ENCODE measurements at regions not wholly inside any gene's neighbourhood (a gene's known extent, or its start where the extent isn't known, plus 50 kb on each side); places are given as distances from the start of the nearest gene placed in this dataset.
A peak's percentile ranks its signal among the peaks of the same experiment; 100 is the strongest.
"Not testable (repeated sequence)": the region's sequence is repeated elsewhere in the genome, so short reads cannot be mapped to it uniquely, and the experiment has no call there.

GRCh38 chr20:53891306-53891894 is 179.0 kb downstream of the BCAS1 start:
- peak; percentile 66 for DNase-seq (ENCODE audit: low spot score)

GRCh38 chr20:53890443-53891305 is 179.7 kb downstream of the BCAS1 start:
- DNase-seq (ENCODE audit: low spot score): peak; percentile 61

DNA sequence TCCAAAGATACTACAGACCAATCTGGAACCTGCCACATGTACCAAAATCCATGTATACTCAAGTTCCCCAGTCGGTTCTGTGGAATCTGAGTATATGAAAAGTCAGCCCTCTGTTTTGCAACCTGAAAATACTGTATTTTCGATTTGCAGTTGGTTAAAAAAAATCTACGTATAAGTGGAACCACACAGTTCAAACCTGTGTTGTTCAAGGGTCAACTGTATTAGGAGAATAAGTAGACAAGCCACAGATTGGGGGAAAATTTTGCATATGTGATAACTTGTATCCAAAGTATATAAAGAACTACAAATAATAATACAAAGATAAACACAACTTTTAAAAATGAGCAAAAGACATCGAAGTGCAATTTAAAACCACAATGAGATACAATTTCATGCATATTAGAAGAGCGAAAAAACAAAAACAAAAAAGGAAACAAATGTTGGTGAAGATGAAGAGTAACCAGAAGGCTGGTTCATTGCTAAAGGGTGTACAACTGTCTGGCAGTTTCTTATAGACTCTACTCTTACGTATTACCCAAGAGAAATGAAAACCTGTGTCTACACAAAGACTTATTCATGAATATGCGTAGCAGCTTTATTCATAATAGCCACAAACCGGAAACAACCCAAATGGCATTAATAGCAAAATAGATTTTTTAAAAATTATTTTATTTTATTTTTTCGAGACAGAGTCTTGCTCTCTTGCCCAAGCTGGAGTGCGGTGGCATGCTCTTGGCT is 180.8 kb downstream of the BCAS1 start:
- DNase-seq (ENCODE audit: low spot score): no peak

GRCh38 chr20:53888951-53889350 is 181.4 kb downstream of the BCAS1 start:
- DNase-seq (ENCODE audit: low spot score): no peak

DNA sequence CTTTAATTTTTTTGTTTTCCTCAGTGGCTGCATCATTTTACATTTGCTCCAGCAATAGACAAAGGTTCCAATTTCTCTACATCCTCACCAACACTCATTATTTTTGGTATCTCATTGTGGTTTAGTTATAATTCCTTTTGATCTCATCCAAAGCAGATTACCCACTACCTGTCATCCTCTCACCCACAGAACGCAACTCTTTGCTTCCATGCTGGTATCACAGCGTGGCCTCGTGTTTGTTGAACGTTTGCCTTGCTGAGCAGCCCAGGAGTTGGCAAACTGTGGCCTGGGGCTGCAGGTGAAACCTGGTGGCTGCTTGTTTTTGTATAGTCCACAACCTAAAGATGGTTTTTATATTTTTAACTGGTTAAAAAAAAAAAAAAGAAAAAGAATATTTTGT is 181.9 kb downstream of the BCAS1 start:
- no peak for DNase-seq (ENCODE audit: low spot score)

DNA sequence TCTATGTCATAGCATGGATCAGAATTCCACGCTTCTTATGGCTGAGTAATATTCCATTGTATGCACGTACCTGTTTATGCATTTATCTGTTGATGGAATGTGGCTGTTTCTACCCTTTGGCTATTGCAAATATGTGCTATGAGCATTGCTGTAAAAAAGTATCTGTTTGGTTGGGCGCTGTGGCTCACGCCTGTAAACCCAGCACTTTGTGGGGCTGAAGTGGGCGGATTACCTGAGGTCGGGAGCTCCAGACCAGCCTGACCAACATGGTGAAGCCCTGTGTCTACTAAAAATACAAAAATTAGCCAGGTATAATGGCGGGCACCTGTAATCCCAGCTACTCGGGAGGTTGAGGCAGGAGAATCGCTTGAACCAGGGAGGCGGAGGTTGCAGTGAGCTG is 182.4 kb downstream of the BCAS1 start:
- DNase-seq (ENCODE audit: low spot score): no peak

- DNase-seq (ENCODE audit: low spot score): no peak
Observed at GRCh38 chr20:53884859-53885541, 185.4 kb downstream of the BCAS1 start.

- DNase-seq (ENCODE audit: low spot score): no peak
Observed at GRCh38 chr20:53883098-53883911, 187.1 kb downstream of the BCAS1 start.

DNA sequence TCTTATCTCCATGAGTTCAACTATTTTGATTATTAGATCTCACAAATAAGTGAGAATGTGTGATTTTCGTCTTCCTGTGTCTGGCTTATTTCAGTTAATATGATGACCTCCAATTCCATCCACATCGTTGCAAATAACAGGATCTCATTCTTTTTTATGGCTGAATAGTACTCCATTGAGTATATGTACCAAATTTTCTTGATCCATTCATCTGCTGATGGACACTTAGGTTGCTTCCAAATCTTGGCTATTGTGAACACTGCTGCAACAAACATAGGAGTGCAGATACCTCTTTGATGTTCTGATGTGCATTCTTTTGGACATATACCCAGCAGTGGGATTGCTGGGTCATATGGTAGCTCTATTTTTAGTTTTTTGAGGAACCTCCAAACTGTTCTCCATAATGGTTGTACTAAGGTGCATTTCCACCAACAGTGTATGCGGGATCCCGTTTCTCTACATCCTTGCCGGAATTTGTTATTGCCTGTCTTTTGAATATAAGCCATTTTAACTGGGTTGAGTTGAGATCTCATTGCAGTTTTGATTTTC is 187.9 kb downstream of the BCAS1 start:
- DNase-seq (ENCODE audit: low spot score): not testable (repeated sequence)

DNA sequence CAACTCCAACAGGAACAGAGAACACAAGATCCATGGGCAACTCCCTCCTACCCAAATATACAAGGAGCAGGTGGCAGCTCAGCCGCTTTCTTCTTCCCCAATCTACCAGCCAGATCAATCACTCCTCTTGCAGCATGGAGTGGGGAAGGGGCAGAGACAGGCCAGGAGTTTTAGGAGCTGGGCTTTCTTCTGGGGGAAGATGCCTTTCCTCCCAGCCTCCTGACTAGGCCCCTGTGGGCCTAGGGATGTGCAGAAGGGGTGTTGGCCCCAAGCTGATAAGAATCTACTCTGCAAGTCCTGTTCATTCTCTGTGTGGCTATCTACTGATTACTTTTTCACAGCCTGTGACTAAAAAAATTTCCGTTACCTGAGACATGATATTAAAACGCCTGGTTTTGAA is 189.0 kb downstream of the BCAS1 start:
- no peak for DNase-seq (ENCODE audit: low spot score)

- DNase-seq (ENCODE audit: low spot score): no peak
Observed at GRCh38 chr20:53880108-53880641, 190.2 kb downstream of the BCAS1 start.

DNA sequence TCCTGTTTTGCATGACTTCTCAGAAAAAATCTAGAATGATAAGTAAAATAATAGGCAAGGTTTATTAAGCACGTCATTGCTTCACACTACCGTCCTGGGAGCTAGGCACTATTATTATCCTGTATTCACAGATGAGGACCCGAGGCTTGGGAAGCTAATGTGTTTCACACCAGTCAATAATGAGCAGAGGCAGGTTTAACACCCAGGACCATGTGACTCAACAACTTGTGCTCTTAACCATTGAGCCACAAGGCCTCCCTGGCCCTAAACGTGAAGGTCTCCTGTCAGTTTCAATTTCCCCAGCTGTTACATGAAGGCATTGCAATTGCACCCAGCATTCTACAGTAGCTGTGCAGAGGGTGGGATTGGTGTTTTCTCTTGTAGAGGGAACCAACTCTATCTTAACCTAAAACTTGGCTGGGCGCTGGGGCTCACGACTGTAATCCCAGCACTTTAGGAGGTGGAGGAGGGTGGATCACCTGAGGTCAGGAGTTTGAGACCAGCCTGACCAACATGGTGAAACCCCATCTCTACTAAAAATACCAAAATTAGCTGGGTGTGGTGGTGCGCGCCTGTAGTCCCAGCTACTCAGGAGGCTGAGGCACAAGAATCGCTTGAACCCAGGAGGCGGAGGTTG is 191.2 kb downstream of the BCAS1 start:
- DNase-seq (ENCODE audit: low spot score): no peak

GRCh38 chr20:53878262-53879047 is 191.9 kb downstream of the BCAS1 start:
- DNase-seq (ENCODE audit: low spot score): no peak

GRCh38 chr20:53876956-53877355 is 193.4 kb downstream of the BCAS1 start:
- DNase-seq (ENCODE audit: low spot score): no peak

- no peak for DNase-seq (ENCODE audit: low spot score)
Observed at GRCh38 chr20:53876470-53876869, 193.9 kb downstream of the BCAS1 start.

DNA sequence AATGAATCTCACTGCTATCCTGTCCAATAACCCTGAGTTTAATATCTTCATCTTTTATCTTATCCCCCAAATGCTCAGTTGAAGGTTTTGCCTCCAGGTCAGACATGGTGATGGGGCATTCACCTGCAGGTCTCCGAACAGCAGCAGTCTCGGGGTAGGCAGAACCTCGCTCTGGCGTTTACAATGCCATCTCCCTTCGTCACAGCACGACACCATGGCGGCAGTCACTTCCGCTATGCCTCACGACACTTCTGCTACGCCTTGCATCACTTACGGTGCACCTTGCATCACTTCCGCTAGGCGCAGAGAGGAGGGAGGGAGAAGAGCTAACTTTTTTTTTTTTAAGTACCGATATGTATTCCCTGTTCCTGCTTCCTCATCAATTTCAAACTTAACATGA is 194.9 kb downstream of the BCAS1 start:
- no peak for DNase-seq (ENCODE audit: low spot score)

DNA sequence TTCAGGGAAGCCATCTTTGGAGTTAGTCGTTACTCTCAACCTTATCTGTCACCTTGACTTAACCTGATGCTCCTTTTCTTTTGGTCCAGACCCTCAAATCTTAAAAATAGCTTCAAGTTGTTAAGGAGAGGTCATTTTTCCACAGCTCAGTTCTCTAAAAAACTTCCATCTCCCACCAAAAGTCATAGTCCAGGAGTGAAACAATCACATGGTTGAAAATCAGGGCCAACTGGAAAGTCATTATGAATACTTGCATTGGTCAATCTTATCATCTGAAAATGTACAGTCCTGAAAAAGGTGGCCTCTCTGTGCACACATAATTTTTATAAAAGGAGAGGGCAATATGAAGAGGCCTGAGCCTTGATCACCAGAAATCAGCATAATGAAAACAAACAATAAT is 195.7 kb downstream of the BCAS1 start:
- no peak for DNase-seq (ENCODE audit: low spot score)

DNA sequence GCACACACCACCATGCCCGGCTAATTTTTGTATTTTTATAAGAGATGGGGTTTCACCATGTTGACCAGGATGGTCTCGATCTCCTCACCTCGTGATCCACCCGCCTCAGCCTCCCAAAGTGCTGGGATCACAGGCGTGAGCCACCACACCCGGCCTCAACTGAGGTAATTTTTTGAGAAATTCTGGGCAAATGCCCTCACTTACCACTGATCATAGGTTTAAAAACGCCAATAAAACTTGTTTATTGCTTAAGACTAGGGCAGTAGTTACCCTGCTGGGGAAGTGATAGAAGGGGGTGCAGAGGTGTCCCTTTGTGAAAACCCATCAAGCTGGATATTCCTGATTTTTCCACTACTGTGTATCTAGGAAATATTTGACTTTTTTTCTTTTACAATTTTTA is 196.3 kb downstream of the BCAS1 start:
- DNase-seq (ENCODE audit: low spot score): no peak

DNA sequence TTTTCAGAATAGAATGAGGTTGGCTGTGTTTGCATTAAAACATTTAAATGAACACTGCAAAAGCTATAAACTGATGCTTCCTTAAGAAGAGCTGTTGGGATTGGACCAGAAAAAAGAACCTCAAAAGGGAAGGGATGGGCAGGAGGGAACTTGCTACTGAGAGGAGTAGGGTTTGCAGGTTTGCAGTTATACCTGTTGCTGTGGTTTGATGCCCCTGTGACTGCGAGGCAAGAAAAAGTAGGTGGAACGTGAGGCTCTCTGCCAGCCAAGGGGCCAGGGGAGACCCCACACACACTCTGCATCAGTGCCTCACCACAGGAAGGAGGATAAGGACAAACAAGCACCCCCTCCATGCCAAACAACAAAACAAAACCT is 197.2 kb downstream of the BCAS1 start:
- no peak for DNase-seq (ENCODE audit: low spot score)
